Stimulated activated CD8-positive, alpha-beta memory T cell treated with anti-CD3 and anti-CD28 coated beads, Interleukin-4, amount 100 ng/mL, for 1 hour (primary cell): ENCODE measurements at regions not wholly inside any gene's neighbourhood (a gene's known extent, or its start where the extent isn't known, plus 50 kb on each side); places are given as distances from the start of the nearest gene placed in this dataset.
"Not testable (repeated sequence)": the region's sequence is repeated elsewhere in the genome, so short reads cannot be mapped to it uniquely, and the experiment has no call there.

Experiments
- DNase-seq, 2 donors: peaks; one replicate each; pipeline ENCODE4 v3.0.0-alpha.2; 2020; ENCODE audit warnings: low read depth in 2 of 2, low spot score in 1 of 2

DNA sequence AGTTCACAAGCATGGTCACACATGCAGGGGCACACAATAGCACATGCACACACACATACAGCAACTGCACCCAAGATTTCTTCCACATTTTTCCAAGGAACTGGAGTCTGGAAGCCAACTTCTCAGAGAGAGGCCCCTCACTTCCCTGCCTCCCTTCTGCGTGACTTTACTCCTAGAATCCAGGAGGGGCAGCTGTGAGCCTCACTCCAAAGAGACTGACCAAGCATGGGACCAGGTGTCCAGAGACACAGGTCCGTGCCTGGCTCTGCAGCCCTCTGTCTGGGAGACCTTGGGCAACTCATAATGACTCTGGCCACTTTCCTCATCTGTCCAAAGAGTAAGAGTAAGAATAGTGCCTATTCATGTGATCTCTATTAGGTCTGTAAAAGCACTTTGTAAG lies 104.7 kb upstream of the TMEM132E start:
- no peak for DNase-seq

DNA sequence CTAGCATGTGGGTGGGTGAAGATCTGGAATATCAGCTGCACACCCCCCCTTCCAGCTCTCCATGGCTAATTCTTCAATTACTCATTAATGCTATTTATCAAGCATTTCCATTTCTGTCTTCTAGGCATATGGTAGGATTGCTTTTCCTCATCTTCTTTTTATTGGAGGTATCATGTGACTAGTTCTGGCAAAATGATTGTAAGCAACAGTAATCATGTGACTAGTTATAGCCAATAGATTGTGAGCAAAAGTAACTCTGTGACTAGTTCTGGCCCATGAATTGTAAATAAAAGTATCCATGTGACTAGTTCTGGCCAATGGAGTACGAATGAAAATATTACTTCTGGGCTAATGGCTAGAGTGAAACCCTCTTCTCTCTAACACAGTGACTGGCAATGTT lies 107.0 kb upstream of the TMEM132E start:
- DNase-seq = no peak

DNA sequence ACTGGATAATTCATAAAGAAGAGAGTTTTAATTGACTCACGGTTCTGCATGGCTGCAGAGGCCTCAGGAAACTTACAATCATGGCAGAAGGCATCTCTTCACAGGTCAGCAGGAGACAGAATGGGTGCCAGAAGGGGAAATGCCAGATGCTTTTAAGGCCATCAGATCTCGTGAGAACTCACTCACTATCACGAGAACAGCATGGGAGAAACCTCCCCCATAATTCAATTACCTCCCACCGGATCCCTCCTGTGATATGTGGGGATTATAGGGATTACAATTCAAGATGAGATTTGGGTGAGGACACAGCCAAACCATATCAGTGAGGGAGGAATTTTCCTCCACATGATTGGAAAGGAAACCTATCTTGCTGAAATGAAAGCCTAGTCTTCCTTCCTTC lies 108.1 kb upstream of the TMEM132E start:
- DNase-seq = not testable (repeated sequence)

DNA sequence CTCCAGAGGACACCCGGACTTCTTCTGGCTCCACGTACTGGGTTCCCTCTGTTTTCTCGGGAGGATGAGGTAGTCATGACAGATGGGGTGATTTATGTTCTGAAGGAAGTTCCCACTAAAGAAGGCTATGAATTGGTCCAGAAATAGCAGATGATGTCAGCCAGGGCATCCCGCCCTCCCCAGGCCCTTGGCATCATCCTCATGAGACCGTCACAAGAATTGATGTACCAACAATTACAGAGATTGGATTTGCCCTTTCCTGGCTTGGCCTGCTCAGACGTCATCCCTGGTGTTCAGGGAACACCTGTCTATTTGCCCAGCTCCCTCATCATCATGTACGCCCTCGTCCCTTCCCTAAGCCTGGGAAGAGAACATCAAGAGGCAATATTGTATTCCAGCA lies 102.8 kb upstream of the CCL1 start:
- no peak for DNase-seq

DNA sequence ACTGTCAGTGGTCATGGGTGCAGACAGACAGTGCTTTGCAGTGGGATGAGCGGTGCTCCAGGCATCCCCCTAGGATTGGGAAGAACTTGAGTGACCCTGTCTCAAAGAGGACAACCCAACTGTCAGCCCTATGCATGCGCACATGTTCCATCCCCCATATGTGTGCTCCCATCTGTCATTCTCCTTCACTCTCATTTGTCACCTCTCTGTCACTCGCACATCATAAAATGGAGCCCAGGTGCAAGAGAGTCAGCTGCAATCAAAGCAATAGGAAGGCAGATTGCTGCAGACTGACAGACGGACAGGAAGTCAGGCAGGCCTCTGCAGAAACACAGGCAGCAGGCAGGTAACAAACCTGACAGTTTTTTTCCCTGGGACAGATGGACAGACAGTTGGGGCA lies 101.8 kb upstream of the CCL1 start:
- DNase-seq = no peak

DNA sequence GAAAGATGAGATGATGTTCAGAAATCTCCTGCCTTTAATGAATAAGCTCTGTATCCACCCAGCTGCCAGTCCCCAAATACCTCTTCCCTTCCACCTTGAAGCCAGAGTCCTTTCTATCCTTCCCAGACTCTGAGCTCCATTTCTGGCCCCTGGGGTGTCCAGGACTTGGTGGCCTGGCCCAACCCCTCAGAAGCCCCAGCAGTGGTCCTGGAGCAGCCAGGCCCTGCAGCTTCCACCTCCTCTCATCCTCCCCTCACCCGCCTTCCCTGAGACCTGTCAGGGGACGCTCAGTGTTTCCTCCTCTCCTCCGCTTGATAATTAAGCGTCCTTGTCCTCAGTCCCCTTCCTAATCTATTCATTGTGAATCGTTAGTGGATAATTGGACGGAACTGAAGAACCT lies 95.2 kb upstream of the CCL1 start:
- DNase-seq = no peak

GRCh38 chr17:34456121-34456520 lies 93.1 kb upstream of the CCL1 start:
- DNase-seq = no peak

DNA sequence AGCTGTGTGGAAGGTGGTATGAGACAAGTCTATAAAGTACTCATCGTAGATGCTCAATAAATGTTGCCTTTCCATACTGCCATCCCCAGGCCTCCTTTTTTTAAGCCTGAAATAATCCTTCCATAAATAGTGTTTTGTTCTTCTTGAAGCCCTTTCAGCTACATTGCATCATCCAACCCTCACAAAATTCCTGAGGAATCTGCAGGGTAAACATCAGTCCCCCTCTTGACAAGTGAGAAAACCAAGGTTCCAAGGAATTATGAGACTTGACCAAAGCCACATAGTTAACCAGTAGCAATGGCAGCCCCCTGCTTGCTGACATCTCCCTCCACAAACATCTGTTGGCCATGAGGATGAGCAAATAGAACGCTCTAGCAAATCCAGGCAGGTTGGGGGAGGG lies 89.7 kb upstream of the CCL1 start:
- DNase-seq = no peak

DNA sequence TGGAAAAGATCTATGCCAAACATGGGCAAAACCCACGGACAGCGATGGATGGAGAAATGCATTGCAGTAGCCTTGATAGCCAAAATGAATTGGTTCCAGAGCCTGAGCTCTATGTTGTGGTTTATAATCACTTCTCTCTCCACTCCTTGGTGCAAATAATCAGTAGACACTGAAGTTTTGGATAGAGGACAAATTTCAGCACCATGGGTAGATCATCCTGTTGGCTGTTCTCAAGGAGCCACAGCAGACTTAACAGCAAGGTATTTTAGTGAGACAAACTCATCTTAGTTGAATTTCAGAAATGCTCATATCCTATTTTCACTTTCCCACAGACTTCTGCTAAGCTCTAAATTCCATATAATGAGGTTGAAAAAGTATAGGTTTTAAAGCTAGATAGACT lies 88.3 kb upstream of the CCL1 start:
- DNase-seq = no peak

DNA sequence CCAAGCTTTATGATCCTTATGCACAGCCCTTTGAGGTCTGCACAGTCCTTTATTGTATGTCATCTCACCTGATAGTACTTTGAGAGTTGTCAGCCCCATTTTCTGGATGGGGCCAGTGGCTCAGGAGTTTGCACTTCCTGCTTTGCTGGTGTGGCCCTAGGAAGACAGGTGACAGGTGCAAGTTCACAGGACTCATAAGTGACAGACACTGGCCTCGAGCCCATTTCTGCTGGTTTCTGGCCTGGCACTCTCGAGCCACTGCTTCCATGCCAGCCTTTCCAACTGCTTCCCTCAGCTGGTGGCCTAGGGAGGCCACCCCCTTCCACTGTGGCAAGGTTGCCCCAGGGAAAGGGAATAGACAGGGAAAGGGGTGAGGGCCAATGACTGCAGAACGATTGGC lies 84.4 kb upstream of the CCL1 start:
- no peak for DNase-seq

DNA sequence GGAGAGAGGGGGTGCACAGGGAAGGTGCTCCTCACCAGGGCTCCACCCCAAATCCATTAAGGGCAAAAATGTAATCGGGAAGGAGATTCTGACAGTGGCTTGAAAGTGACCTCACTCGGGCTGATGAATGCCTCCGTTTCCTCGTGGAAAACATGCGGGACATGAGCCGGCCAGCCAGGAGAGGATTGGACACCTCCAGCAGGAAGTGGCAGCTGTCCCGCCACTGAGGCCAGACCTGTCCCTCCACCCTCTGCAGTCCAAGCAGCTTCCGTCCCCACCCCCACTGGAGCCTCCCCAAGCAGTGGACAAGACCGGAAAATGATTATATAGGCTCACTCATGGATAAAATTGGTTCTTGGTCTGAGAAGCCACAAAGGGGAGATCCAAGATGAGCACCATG lies 82.1 kb upstream of the CCL1 start:
- DNase-seq = no peak

- no peak for DNase-seq
Measured at GRCh38 chr17:34443619-34444469, 80.8 kb upstream of the CCL1 start.

- DNase-seq = no peak
Measured at GRCh38 chr17:34442387-34443111, 79.5 kb upstream of the CCL1 start.

DNA sequence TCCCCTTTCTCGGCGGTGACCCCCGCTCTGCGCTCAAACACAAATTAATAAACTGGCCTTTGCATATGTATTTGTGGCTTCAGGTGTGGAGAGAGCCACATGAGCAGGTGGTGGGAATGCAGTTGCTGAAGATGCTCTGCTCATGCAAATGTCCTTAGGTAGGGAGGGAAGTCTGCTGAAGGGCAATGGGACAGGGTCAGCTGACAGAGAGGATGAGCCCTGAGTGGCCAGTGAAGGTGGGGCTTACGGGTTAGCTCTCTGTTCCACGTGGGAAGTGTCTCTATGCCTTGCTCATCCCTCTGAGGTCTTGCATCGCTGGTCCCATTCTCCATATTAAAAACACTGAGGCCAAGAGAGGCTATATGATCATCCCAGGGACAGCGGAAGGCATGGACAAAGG lies 74.2 kb upstream of the CCL1 start:
- DNase-seq = no peak

DNA sequence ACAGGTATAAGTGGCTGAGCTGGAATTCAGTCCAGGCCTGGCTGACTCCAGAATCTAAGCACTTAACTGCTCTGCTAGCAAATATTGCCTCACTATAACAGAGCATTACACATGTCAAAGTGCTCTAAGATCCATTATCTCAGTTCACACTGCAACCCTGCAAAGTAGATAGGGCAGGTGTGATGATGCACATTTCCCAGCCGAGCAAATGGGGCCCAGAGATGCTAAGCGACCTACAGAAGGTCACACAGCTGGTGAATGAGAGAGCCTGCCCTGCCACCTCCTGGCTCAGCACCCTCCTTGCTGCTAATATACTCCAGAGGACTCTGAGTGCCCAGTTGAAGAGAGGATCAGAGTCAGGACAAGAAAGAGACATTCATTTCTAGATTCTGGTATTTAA lies 73.6 kb upstream of the CCL1 start:
- no peak for DNase-seq

- no peak for DNase-seq
Measured at GRCh38 chr17:34435182-34435928, 72.3 kb upstream of the CCL1 start.

- DNase-seq = no peak
Measured at GRCh38 chr17:34434052-34434451, 71.0 kb upstream of the CCL1 start.

GRCh38 chr17:34424814-34425491 lies 61.9 kb upstream of the CCL1 start:
- no peak for DNase-seq

- no peak for DNase-seq
Measured at GRCh38 chr17:34423978-34424813, 61.2 kb upstream of the CCL1 start.

DNA sequence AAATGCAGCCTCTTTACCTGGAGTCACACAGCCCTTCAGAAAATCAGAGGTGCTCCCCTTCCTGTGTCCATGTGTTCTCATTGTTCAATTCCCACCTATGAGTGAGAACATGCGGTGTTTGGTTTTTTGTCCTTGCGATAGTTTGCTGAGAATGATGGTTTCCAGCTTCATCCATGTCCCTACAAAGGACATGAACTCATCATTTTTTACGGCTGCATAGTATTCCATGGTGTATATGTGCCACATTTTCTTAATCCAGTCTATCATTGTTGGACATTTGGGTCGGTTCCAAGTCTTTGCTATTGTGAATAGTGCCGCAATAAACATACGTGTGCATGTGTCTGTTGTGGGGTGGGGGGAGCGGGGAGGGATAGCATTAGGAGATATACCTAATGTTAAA lies 60.3 kb upstream of the CCL1 start:
- not testable (repeated sequence) for DNase-seq

DNA sequence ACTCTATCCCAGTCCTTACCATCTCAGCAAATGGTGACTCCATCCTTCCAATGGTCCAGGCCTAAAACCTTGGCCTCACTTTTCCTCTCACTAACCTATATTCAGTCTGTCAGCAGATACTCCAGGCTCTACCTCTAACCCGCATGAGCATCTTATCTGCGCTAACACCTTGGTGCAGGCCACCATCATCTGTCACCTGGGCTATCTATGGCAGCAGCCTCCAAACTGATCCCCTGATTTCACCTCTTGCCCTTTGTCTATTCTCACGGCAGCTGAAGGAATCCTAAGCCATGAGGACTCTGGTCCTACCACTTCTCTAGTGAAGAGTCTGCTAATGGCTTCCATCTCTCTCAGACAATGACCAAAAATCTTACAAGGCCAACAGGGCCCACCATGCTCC lies 57.9 kb upstream of the CCL1 start:
- no peak for DNase-seq
